IMR-90 (cell line): ENCODE measurements at regions not wholly inside any gene's neighbourhood (a gene's known extent, or its start where the extent isn't known, plus 50 kb on each side); places are given as distances from the start of the nearest gene placed in this dataset.

Source experiments
- CTCF ChIP-seq: conservative IDR thresholded peaks from 2 replicates; pipeline ENCODE4 v1.5.1; 2012; ENCODE audit warnings: mild to moderate bottlenecking, low read depth, low read length, improper control_type of control experiment
- ELK1 ChIP-seq: fragments of 150-350 bp; IDR thresholded peaks from 2 replicates; pipeline ENCODE4 v1.6.1; 2016; ENCODE audit warnings: low read depth, mild to moderate bottlenecking, low read length, moderate library complexity, borderline replicate concordance
- RCOR1 ChIP-seq: IDR thresholded peaks from 2 replicates; pipeline ENCODE4 v1.6.1; 2012; ENCODE audit warnings: mild to moderate bottlenecking, low read length, improper control_type of control experiment; ENCODE audit not compliant: insufficient replicate concordance
- SMC3 ChIP-seq: fragments of 150-350 bp; IDR thresholded peaks from 2 replicates; pipeline ENCODE4 v1.6.1; 2016; ENCODE audit warnings: low read depth, mild to moderate bottlenecking, antibody characterized with exemption, low read length, moderate library complexity

GRCh38 chr3:107068980-107069379 lies 308.3 kb upstream of the CCDC54 start:
- no peak for TF ChIP-seq CTCF
- no peak for TF ChIP-seq RCOR1
- no peak for TF ChIP-seq SMC3
- no peak for TF ChIP-seq ELK1
